Hepatocyte (in vitro differentiated cells): ENCODE measurements at regions not wholly inside any gene's neighbourhood (a gene's known extent, or its start where the extent isn't known, plus 50 kb on each side); places are given as distances from the start of the nearest gene placed in this dataset.

Source experiments
- DNase-seq: peaks from one replicate; pipeline ENCODE4 v3.0.0-alpha.2; 2016; ENCODE audit warnings: low spot score
- H2AFZ ChIP-seq: fragments of 200-600 bp; sonication (generic); 2 replicates; pipeline ENCODE4 v1.6.0; 2016; ENCODE audit warnings: antibody characterized with exemption, mild to moderate bottlenecking
- H3K27ac ChIP-seq: fragments of 200-600 bp; sonication (generic); 2 replicates; pipeline ENCODE4 v1.5.1; 2016; ENCODE audit warnings: mild to moderate bottlenecking
- H3K27me3 ChIP-seq: fragments of 200-600 bp; sonication (generic); 2 replicates; pipeline ENCODE4 v1.6.1; 2016
- H3K36me3 ChIP-seq: fragments of 200-600 bp; sonication (generic); replicated peaks from 2 replicates; pipeline ENCODE4 v1.5.1; 2016; ENCODE audit warnings: low read depth; ENCODE audit not compliant: insufficient read depth
- H3K4me1 ChIP-seq: fragments of 200-600 bp; sonication (generic); 2 replicates; pipeline ENCODE4 v1.5.1; 2016; ENCODE audit warnings: mild to moderate bottlenecking, moderate library complexity; ENCODE audit not compliant: insufficient read depth
- H3K4me2 ChIP-seq: fragments of 200-600 bp; sonication (generic); 2 replicates; pipeline ENCODE4 v1.6.0; 2016
- H3K4me3 ChIP-seq: fragments of 200-600 bp; sonication (generic); 2 replicates; pipeline ENCODE4 v1.5.1; 2016; ENCODE audit warnings: mild to moderate bottlenecking
- H3K79me2 ChIP-seq: fragments of 200-600 bp; sonication (generic); 2 replicates; pipeline ENCODE4 v1.6.0; 2017; ENCODE audit warnings: mild to moderate bottlenecking
- H3K9me2 ChIP-seq: fragments of 200-600 bp; sonication (generic); replicated peaks from 2 replicates; pipeline ENCODE4 v1.6.0; 2017; ENCODE audit warnings: mild to moderate bottlenecking; ENCODE audit not compliant: insufficient read depth
- H3K9me3 ChIP-seq: fragments of 200-600 bp; sonication (generic); 2 replicates; pipeline ENCODE4 v1.5.1; 2016; ENCODE audit warnings: low read depth, mild to moderate bottlenecking
- H4K20me1 ChIP-seq: fragments of 200-600 bp; sonication (generic); 2 replicates; pipeline ENCODE4 v1.6.0; 2016; ENCODE audit warnings: mild to moderate bottlenecking; ENCODE audit not compliant: insufficient read depth, poor library complexity, severe bottlenecking
- CTCF ChIP-seq: fragments of 200-600 bp; sonication (generic); IDR thresholded peaks from 2 replicates; pipeline ENCODE4 v1.5.1; 2016; ENCODE audit warnings: antibody characterized with exemption, mild to moderate bottlenecking; ENCODE audit not compliant: poor library complexity
- EZH2 ChIP-seq: fragments of 200-600 bp; sonication (generic); IDR thresholded peaks from 2 replicates; pipeline ENCODE4 v1.6.1; 2016; ENCODE audit warnings: antibody characterized with exemption, mild to moderate bottlenecking, borderline replicate concordance
- EZH2phosphoT487 ChIP-seq: fragments of 200-600 bp; sonication (generic); IDR thresholded peaks from one replicate; pipeline ENCODE4 v1.6.1; 2018; ENCODE audit warnings: antibody characterized with exemption, mild to moderate bottlenecking, low read depth, moderate library complexity; ENCODE audit not compliant: unreplicated experiment, severe bottlenecking
- WGBS: methylation state at CpG from one replicate; pipeline ENCODE4 v1.1.6; 2016; ENCODE audit warnings: low lambda C conversion rate; ENCODE audit errors: missing lambda C conversion rate; 5-methylcytosine and 5-hydroxymethylcytosine counted together

- Histone ChIP-seq H3K4me3 (no peak overlapping the region), H2AFZ (no peak overlapping the region), H4K20me1 (no peaks in the 10 kb centered on the region), H3K4me1 (no peaks in the 10 kb centered on the region), H3K27ac (no peak overlapping the region), H3K4me2 (peak overlapping the region; percentile 16), H3K9me2 (no peaks in the 10 kb centered on the region), H3K36me3 (no peaks in the 10 kb centered on the region), H3K79me2 (no peaks in the 10 kb centered on the region), H3K9me3 (no peaks in the 10 kb centered on the region), H3K27me3 (no peaks in the 10 kb centered on the region)
- TF ChIP-seq EZH2 (no peak), CTCF (no peak), EZH2phosphoT487 (no peak)
- DNase-seq: no peak
- WGBS: 52% methylated on average over 4 of the region's 4 CpGs
These were observed 1216.1 kb upstream of the FAM98A start for GRCh38 chr2:34815052-34815741.

- no peaks in the 10 kb centered on the region for H3K9me3 ChIP-seq
- H3K27ac ChIP-seq: no peak overlapping the region
- H4K20me1 ChIP-seq: no peaks in the 10 kb centered on the region
- no peak overlapping the region for H2AFZ ChIP-seq
- H3K36me3 ChIP-seq: no peaks in the 10 kb centered on the region
- H3K4me1 ChIP-seq: no peaks in the 10 kb centered on the region
- H3K4me3 ChIP-seq: no peak overlapping the region
- H3K4me2 ChIP-seq: no peak overlapping the region
- TF ChIP-seq CTCF (no peak), EZH2phosphoT487 (no peak), EZH2 (no peak)
- no peaks in the 10 kb centered on the region for H3K9me2 ChIP-seq
- no peaks in the 10 kb centered on the region for H3K79me2 ChIP-seq
- H3K27me3 ChIP-seq: no peaks in the 10 kb centered on the region
- WGBS: 68% methylated on average over 2 of the region's 2 CpGs
- DNase-seq: no peak
These were observed 1211.4 kb upstream of the FAM98A start for GRCh38 chr2:34810456-34810855.

- no peak overlapping the region for H2AFZ ChIP-seq
- H4K20me1 ChIP-seq: no peaks in the 10 kb centered on the region
- H3K27ac ChIP-seq: no peak overlapping the region
- no peak overlapping the region for H3K4me2 ChIP-seq
- TF ChIP-seq EZH2: no peak
- TF ChIP-seq CTCF: no peak
- H3K36me3 ChIP-seq: no peaks in the 10 kb centered on the region
- H3K4me3 ChIP-seq: no peak overlapping the region
- WGBS: 80% methylated on average over 3 of the region's 3 CpGs
- DNase-seq: no peak
- no peaks in the 10 kb centered on the region for H3K27me3 ChIP-seq
- no peaks in the 10 kb centered on the region for H3K9me2 ChIP-seq
- no peaks in the 10 kb centered on the region for H3K9me3 ChIP-seq
- H3K79me2 ChIP-seq: no peaks in the 10 kb centered on the region
- no peaks in the 10 kb centered on the region for H3K4me1 ChIP-seq
These were observed 1209.3 kb upstream of the FAM98A start for GRCh38 chr2:34808426-34808825.

GRCh38 chr2:34806891-34807290 lies 1207.8 kb upstream of the FAM98A start:
- Histone ChIP-seq H3K9me2 (no peaks in the 10 kb centered on the region), H3K4me1 (no peaks in the 10 kb centered on the region), H3K4me3 (no peak overlapping the region), H3K4me2 (no peak overlapping the region), H4K20me1 (no peaks in the 10 kb centered on the region), H3K79me2 (no peaks in the 10 kb centered on the region), H3K9me3 (no peaks in the 10 kb centered on the region), H2AFZ (no peak overlapping the region), H3K27me3 (no peaks in the 10 kb centered on the region), H3K36me3 (no peaks in the 10 kb centered on the region), H3K27ac (no peak overlapping the region)
- no peak for DNase-seq
- no peak for TF ChIP-seq EZH2
- no peak for TF ChIP-seq EZH2phosphoT487
- TF ChIP-seq CTCF: no peak
